Jurkat, Clone E6-1 (cell line): ENCODE measurements at regions not wholly inside any gene's neighbourhood (a gene's known extent, or its start where the extent isn't known, plus 50 kb on each side); places are given as distances from the start of the nearest gene placed in this dataset.
A peak's percentile ranks its signal among the peaks of the same experiment; 100 is the strongest.

Experiments used
- DNase-seq: peaks from one replicate; pipeline ENCODE4 v3.0.0-alpha.2; 2011; ENCODE audit warnings: low read depth, low spot score
- H3K4me3 ChIP-seq: 2 replicates; pipeline ENCODE4 v1.5.1; 2011; ENCODE audit warnings: mild to moderate bottlenecking, low read length, control low read depth, moderate library complexity

DNA sequence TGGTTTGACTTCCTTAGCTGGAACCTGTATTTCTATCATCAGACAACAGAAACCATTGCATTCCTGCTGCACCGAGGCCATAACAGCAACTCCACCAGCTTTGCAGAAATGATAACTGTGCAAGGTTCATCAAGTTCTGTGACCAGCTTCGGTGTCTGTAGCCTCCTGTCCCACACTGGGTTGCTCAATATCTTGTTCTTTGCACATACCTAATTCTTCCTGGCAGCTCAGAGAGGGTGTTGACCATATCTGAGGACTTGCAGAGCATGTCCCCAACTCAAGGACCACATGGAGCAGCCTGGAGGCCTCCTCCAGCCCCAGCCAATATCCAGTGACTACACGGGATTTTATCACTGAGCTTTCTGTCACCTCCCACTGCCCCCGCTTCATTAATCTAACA, 59.3 kb upstream of the SCAF8 start:
- no peak overlapping the region for H3K4me3 ChIP-seq
- no peak for DNase-seq

DNA sequence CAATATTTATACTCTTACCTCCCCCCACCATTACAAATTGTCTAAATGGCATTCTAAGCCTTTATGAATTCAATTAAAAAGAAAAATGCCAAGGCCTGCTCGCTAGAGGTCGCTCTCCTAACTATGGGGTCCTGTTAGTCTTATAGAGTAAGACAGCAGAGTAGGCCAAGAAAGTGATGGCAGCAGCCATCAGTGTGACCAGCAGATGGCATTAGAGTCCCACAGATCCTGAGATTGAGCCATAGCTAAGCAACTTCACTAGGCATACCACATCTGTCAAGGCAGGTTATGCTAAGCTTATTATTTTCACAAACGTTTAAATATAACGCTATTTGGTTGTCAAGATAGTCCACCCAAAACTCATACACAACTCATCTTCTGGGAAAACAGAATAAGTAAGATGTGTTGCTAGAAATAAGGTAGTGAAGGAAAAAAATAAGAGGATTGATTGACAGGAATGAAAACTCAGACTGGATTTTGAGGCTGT, 57.6 kb upstream of the SCAF8 start:
- no peak overlapping the region for H3K4me3 ChIP-seq

DNA sequence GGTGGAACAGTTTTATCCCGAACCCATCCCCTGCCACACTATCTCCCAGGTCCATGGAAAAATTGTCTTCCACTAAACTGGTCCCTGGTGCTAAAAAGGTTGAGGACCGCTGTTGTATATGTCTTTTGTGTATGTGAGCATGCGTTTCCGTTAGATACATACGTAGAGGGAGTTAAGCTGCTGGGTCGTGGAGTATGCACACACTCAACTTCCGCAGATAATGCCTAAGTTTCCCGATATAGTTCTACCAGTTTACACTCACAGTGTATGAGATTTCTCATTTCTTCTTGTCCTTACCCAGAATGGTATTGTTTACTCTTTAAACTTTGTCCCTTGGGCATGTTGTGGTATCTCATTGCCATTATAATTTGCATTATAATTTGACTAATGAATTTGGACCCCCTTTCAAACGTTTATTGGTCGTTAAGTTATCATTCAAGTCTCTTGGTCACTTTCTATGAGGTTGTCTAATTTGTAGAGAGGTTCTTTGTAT, 50.5 kb upstream of the SCAF8 start:
- no peak for DNase-seq
- H3K4me3 ChIP-seq, result no peak overlapping the region

More for the DNA sequence above, 57.6 kb upstream of the SCAF8 start:
- peak; percentile 95 for DNase-seq
